K562 (cell line): ENCODE measurements at regions not wholly inside any gene's neighbourhood (a gene's known extent, or its start where the extent isn't known, plus 50 kb on each side); places are given as distances from the start of the nearest gene placed in this dataset.

Source experiments
- CBFA2T3 ChIP-seq: fragments of 450-650 bp; IDR thresholded peaks from 2 replicates; pipeline ENCODE4 v1.6.1; 2017
- HDAC3 ChIP-seq: fragments of 450-650 bp; IDR thresholded peaks from 2 replicates; pipeline ENCODE4 v1.6.1; 2018; ENCODE audit warnings: borderline replicate concordance, mild to moderate bottlenecking, moderate library complexity; ENCODE audit not compliant: partially characterized antibody
- MTA1 ChIP-seq: fragments of 450-650 bp; IDR thresholded peaks from 2 replicates; pipeline ENCODE4 v1.6.1; 2017; ENCODE audit warnings: borderline replicate concordance
- NCOA6 ChIP-seq: fragments of 450-650 bp; IDR thresholded peaks from 2 replicates; pipeline ENCODE4 v1.6.1; 2017; ENCODE audit warnings: mild to moderate bottlenecking
- ZNF780A ChIP-seq: fragments of 250-450 bp; sonication (Bioruptor Pico); IDR thresholded peaks from 2 replicates; pipeline ENCODE4 v1.5.0; 2021; ENCODE audit warnings: mild to moderate bottlenecking
- TF ChIP-seq, protein P1 (sequence below): fragments of 450-650 bp; IDR thresholded peaks from 2 replicates; pipeline ENCODE4 v1.6.1; 2016; ENCODE audit warnings: mild to moderate bottlenecking, moderate library complexity
- TF ChIP-seq, protein P2 (sequence below): fragments of 450-650 bp; IDR thresholded peaks from 2 replicates; pipeline ENCODE4 v1.6.1; 2016
- TF ChIP-seq, protein P3 (sequence below): conservative IDR thresholded peaks from 2 replicates; pipeline ENCODE4 v1.6.1; 2011; ENCODE audit warnings: low read depth, mild to moderate bottlenecking, low read length; ENCODE audit not compliant: control insufficient read depth
- TF ChIP-seq, protein P4 (sequence below), 3 experiments: fragments of 200-800 bp in 1 of 3; sonication (Bioruptor generic) in 1 of 3; sonication (generic) in 1 of 3; formaldehyde crosslinking in 1 of 3; IDR thresholded peaks; 2 replicates each; pipeline versions ENCODE4 v1.6.1 to v1.8.0; 2016 to 2022; ENCODE audit warnings: mild to moderate bottlenecking in 2 of 3, missing compliant biosample characterization in 2 of 3, missing genetic modification characterization in 2 of 3, missing genetic modification reagents in 1 of 3
- TF ChIP-seq, protein P5 (sequence below), 2 experiments: IDR thresholded peaks in 1 of 2; conservative IDR thresholded peaks in 1 of 2; 2 replicates each; pipeline ENCODE4 v1.6.1; 2016; ENCODE audit warnings: low read depth in 2 of 2, mild to moderate bottlenecking in 1 of 2, missing compliant biosample characterization in 1 of 2, missing genetic modification characterization in 1 of 2, moderate library complexity in 1 of 2

DNA sequence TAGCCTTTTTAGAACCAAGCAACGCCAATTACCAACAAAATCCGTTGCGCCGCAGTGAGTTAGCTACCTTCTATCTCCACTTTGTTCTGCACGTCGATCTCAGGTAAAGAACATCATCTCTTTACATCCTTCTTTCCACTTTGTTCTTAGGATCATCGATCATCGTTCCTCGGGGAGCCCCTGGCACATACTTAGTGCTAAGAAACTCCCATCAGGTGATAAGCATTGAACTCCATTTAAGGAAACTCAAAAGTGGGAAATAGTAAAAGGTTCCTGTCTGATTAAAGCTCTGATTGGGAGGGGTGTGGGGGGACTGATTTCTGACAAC lies 227.0 kb upstream of the PRSS16 start (continued):
- TF ChIP-seq, protein P1, sequence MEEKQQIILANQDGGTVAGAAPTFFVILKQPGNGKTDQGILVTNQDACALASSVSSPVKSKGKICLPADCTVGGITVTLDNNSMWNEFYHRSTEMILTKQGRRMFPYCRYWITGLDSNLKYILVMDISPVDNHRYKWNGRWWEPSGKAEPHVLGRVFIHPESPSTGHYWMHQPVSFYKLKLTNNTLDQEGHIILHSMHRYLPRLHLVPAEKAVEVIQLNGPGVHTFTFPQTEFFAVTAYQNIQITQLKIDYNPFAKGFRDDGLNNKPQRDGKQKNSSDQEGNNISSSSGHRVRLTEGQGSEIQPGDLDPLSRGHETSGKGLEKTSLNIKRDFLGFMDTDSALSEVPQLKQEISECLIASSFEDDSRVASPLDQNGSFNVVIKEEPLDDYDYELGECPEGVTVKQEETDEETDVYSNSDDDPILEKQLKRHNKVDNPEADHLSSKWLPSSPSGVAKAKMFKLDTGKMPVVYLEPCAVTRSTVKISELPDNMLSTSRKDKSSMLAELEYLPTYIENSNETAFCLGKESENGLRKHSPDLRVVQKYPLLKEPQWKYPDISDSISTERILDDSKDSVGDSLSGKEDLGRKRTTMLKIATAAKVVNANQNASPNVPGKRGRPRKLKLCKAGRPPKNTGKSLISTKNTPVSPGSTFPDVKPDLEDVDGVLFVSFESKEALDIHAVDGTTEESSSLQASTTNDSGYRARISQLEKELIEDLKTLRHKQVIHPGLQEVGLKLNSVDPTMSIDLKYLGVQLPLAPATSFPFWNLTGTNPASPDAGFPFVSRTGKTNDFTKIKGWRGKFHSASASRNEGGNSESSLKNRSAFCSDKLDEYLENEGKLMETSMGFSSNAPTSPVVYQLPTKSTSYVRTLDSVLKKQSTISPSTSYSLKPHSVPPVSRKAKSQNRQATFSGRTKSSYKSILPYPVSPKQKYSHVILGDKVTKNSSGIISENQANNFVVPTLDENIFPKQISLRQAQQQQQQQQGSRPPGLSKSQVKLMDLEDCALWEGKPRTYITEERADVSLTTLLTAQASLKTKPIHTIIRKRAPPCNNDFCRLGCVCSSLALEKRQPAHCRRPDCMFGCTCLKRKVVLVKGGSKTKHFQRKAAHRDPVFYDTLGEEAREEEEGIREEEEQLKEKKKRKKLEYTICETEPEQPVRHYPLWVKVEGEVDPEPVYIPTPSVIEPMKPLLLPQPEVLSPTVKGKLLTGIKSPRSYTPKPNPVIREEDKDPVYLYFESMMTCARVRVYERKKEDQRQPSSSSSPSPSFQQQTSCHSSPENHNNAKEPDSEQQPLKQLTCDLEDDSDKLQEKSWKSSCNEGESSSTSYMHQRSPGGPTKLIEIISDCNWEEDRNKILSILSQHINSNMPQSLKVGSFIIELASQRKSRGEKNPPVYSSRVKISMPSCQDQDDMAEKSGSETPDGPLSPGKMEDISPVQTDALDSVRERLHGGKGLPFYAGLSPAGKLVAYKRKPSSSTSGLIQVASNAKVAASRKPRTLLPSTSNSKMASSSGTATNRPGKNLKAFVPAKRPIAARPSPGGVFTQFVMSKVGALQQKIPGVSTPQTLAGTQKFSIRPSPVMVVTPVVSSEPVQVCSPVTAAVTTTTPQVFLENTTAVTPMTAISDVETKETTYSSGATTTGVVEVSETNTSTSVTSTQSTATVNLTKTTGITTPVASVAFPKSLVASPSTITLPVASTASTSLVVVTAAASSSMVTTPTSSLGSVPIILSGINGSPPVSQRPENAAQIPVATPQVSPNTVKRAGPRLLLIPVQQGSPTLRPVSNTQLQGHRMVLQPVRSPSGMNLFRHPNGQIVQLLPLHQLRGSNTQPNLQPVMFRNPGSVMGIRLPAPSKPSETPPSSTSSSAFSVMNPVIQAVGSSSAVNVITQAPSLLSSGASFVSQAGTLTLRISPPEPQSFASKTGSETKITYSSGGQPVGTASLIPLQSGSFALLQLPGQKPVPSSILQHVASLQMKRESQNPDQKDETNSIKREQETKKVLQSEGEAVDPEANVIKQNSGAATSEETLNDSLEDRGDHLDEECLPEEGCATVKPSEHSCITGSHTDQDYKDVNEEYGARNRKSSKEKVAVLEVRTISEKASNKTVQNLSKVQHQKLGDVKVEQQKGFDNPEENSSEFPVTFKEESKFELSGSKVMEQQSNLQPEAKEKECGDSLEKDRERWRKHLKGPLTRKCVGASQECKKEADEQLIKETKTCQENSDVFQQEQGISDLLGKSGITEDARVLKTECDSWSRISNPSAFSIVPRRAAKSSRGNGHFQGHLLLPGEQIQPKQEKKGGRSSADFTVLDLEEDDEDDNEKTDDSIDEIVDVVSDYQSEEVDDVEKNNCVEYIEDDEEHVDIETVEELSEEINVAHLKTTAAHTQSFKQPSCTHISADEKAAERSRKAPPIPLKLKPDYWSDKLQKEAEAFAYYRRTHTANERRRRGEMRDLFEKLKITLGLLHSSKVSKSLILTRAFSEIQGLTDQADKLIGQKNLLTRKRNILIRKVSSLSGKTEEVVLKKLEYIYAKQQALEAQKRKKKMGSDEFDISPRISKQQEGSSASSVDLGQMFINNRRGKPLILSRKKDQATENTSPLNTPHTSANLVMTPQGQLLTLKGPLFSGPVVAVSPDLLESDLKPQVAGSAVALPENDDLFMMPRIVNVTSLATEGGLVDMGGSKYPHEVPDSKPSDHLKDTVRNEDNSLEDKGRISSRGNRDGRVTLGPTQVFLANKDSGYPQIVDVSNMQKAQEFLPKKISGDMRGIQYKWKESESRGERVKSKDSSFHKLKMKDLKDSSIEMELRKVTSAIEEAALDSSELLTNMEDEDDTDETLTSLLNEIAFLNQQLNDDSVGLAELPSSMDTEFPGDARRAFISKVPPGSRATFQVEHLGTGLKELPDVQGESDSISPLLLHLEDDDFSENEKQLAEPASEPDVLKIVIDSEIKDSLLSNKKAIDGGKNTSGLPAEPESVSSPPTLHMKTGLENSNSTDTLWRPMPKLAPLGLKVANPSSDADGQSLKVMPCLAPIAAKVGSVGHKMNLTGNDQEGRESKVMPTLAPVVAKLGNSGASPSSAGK, result no peak
- TF ChIP-seq, protein P2, sequence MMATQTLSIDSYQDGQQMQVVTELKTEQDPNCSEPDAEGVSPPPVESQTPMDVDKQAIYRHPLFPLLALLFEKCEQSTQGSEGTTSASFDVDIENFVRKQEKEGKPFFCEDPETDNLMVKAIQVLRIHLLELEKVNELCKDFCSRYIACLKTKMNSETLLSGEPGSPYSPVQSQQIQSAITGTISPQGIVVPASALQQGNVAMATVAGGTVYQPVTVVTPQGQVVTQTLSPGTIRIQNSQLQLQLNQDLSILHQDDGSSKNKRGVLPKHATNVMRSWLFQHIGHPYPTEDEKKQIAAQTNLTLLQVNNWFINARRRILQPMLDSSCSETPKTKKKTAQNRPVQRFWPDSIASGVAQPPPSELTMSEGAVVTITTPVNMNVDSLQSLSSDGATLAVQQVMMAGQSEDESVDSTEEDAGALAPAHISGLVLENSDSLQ, result no peak
- TF ChIP-seq NCOA6 (no peak), MTA1 (no peak), HDAC3 (no peak), CBFA2T3 (no peak), ZNF780A (CRISPR knock-in tag) (no peak)
- TF ChIP-seq, protein P3, sequence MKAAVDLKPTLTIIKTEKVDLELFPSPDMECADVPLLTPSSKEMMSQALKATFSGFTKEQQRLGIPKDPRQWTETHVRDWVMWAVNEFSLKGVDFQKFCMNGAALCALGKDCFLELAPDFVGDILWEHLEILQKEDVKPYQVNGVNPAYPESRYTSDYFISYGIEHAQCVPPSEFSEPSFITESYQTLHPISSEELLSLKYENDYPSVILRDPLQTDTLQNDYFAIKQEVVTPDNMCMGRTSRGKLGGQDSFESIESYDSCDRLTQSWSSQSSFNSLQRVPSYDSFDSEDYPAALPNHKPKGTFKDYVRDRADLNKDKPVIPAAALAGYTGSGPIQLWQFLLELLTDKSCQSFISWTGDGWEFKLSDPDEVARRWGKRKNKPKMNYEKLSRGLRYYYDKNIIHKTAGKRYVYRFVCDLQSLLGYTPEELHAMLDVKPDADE, result no peak
- TF ChIP-seq, protein P4, sequence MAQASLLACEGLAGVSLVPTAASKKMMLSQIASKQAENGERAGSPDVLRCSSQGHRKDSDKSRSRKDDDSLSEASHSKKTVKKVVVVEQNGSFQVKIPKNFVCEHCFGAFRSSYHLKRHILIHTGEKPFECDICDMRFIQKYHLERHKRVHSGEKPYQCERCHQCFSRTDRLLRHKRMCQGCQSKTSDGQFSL (CRISPR knock-in tag; IDR thresholded peaks at IDR 0.05), result no peak
- TF ChIP-seq, protein P4 (tag; IDR thresholded peaks at IDR 0.05), result 0 out of 4 replicates have a peak, but pooled peaks of 1 of the 2 experiments have one; percentile 2
- TF ChIP-seq, protein P5, sequence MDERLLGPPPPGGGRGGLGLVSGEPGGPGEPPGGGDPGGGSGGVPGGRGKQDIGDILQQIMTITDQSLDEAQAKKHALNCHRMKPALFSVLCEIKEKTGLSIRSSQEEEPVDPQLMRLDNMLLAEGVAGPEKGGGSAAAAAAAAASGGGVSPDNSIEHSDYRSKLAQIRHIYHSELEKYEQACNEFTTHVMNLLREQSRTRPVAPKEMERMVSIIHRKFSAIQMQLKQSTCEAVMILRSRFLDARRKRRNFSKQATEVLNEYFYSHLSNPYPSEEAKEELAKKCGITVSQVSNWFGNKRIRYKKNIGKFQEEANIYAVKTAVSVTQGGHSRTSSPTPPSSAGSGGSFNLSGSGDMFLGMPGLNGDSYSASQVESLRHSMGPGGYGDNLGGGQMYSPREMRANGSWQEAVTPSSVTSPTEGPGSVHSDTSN (CRISPR knock-in tag; IDR thresholded peaks at IDR 0.05; ENCODE audit: low read depth), result no peak
- TF ChIP-seq, protein P5 (tag; conservative IDR thresholded peaks at IDR 0.05; ENCODE audit: low read depth), result no peak
